HCT116 (cell line): ENCODE measurements at regions not wholly inside any gene's neighbourhood (a gene's known extent, or its start where the extent isn't known, plus 50 kb on each side); places are given as distances from the start of the nearest gene placed in this dataset.

Experiments
- ATAC-seq: fragments of 200-7000 bp; cut with Tn5 transposase; 2 replicates; pipeline ENCODE4 v1.9.1; 2020; ENCODE audit warnings: mild to moderate bottlenecking, moderate library complexity
- BruUV-seq: library from RNA; stranded (reverse); fragments of 400-500 nt; replicated peaks from 2 replicates; lab custom pipeline; 2021; lab: Mats Ljungman, UMichigan
- CTCF ChIA-PET: fragments of 300-600 bp; sonication (Branson Sonifier 250); formaldehyde crosslinking; loops from one replicate; lab custom pipeline; 2021; ENCODE audit warnings: antibody characterized with exemption; lab: Charles Lee
- POLR2A ChIA-PET: fragments of 300-600, 350-600 bp; sonication (Branson Sonifier 250); formaldehyde crosslinking; loops from one replicate; lab custom pipeline; 2021; ENCODE audit warnings: antibody characterized with exemption; lab: Charles Lee
- RAD21 ChIA-PET, 2 experiments: fragments of 300-600 bp; sonication (Branson Sonifier 250); formaldehyde crosslinking; loops; one replicate each; lab custom pipeline; 2023; ENCODE audit warnings: low total read pairs in 2 of 2; ENCODE audit not compliant: uncharacterized antibody in 2 of 2, unreplicated experiment in 2 of 2, low non-redundant PET in 1 of 2; lab: Charles Lee
- DNase-seq: peaks from one replicate; pipeline ENCODE4 v3.0.0-alpha.2; 2010; ENCODE audit warnings: low read depth, low spot score
- H2AFZ ChIP-seq: fragments of 200-600 bp; shearing (Covaris generic), sonication (generic); 2 replicates; pipeline ENCODE4 v1.6.1; 2017; ENCODE audit warnings: low read depth, mixed run types, mixed read lengths, antibody characterized with exemption, low read length; ENCODE audit not compliant: poor library complexity, severe bottlenecking
- H3K27ac ChIP-seq: 2 replicates; pipeline ENCODE4 v1.5.1; 2012; ENCODE audit warnings: low read depth, low read length
- H3K27me3 ChIP-seq: fragments of 200-600 bp; sonication (generic); 2 replicates; pipeline ENCODE4 v1.6.1; 2016; ENCODE audit warnings: mixed run types, low read length, mixed read lengths; ENCODE audit not compliant: insufficient read depth
- H3K36me3 ChIP-seq, 2 experiments: fragments of 200-500 bp in 1 of 2; fragments of 200-600 bp in 1 of 2; sonication (Bioruptor generic) in 1 of 2; sonication (generic) in 1 of 2; 2 replicates each; pipeline versions ENCODE4 v1.5.1 to v1.6.1; 2014 to 2016; ENCODE audit warnings: low read length in 2 of 2, inconsistent platforms in 1 of 2, mixed read lengths in 1 of 2, mixed run types in 1 of 2; ENCODE audit not compliant: insufficient read depth in 2 of 2, control insufficient read depth in 1 of 2
- H3K4me1 ChIP-seq, 2 experiments: fragments of 200-600 bp in 1 of 2; sonication (generic) in 1 of 2; 2 replicates each; pipeline versions ENCODE4 v1.5.1 to v1.6.1; 2012 to 2017; ENCODE audit warnings: low read length in 2 of 2, inconsistent platforms in 1 of 2, mild to moderate bottlenecking in 1 of 2, mixed read lengths in 1 of 2, mixed run types in 1 of 2, moderate library complexity in 1 of 2; ENCODE audit not compliant: insufficient read depth in 2 of 2, control insufficient read depth in 1 of 2
- H3K4me2 ChIP-seq: fragments of 200-600 bp; sonication (generic); 2 replicates; pipeline ENCODE4 v1.6.1; 2017; ENCODE audit warnings: mixed run types, low read length, mixed read lengths
- H3K4me3 ChIP-seq, 2 experiments: fragments of 200-600 bp in 1 of 2; sonication (generic) in 1 of 2; replicated peaks in 1 of 2; 2 replicates each; pipeline ENCODE4 v1.5.1; 2011 to 2016; ENCODE audit warnings: low read length in 2 of 2, control low read depth in 1 of 2, low read depth in 1 of 2, mild to moderate bottlenecking in 1 of 2, mixed read lengths in 1 of 2, mixed run types in 1 of 2
- H3K79me2 ChIP-seq: fragments of 200-600 bp; sonication (generic); 2 replicates; pipeline ENCODE4 v1.6.1; 2017; ENCODE audit warnings: mild to moderate bottlenecking, mixed run types, low read length, moderate library complexity, mixed read lengths; ENCODE audit not compliant: insufficient read depth
- H3K9ac ChIP-seq: fragments of 200-600 bp; sonication (generic); 2 replicates; pipeline ENCODE4 v1.6.1; 2016; ENCODE audit warnings: low read length, mixed read lengths
- H3K9me2 ChIP-seq: fragments of 200-600 bp; sonication (generic), shearing (Covaris generic); 2 replicates; pipeline ENCODE4 v1.6.1; 2017; ENCODE audit warnings: mixed run types, mild to moderate bottlenecking, moderate library complexity; ENCODE audit not compliant: insufficient read depth
- H3K9me3 ChIP-seq, 2 experiments: fragments of 200-500 bp in 1 of 2; fragments of 200-600 bp in 1 of 2; sonication (Bioruptor generic) in 1 of 2; sonication (generic) in 1 of 2; 2 replicates each; pipeline ENCODE4 v1.6.1; 2014 to 2017; ENCODE audit warnings: low read length in 2 of 2, mixed read lengths in 2 of 2, inconsistent platforms in 1 of 2, low read depth in 1 of 2, mild to moderate bottlenecking in 1 of 2, mixed run types in 1 of 2, moderate library complexity in 1 of 2; ENCODE audit not compliant: control insufficient read depth in 1 of 2, insufficient read depth in 1 of 2
- H4K20me1 ChIP-seq: fragments of 200-600 bp; sonication (generic), shearing (Covaris generic); 2 replicates; pipeline ENCODE4 v1.6.1; 2017; ENCODE audit warnings: mixed run types, mild to moderate bottlenecking, moderate library complexity; ENCODE audit not compliant: insufficient read depth
- ATF3 ChIP-seq: IDR thresholded peaks from 2 replicates; pipeline ENCODE4 v1.6.1; 2012
- CEBPB ChIP-seq: IDR thresholded peaks from 2 replicates; pipeline ENCODE4 v1.6.1; 2012; ENCODE audit warnings: low read depth
- EGR1 ChIP-seq: IDR thresholded peaks from 2 replicates; pipeline ENCODE4 v1.6.1; 2012; ENCODE audit warnings: low read depth
- ELF1 ChIP-seq: IDR thresholded peaks from 2 replicates; pipeline ENCODE4 v1.6.1; 2012; ENCODE audit warnings: low read depth, borderline replicate concordance
- EZH2 ChIP-seq: fragments of 200-600 bp; sonication (generic); IDR thresholded peaks from 2 replicates; pipeline ENCODE4 v1.6.1; 2017; ENCODE audit warnings: antibody characterized with exemption, mixed run types
- EZH2phosphoT487 ChIP-seq: fragments of 200-600 bp; IDR thresholded peaks from 2 replicates; pipeline ENCODE4 v1.6.1; 2018; ENCODE audit warnings: antibody characterized with exemption, borderline replicate concordance
- JUND ChIP-seq: IDR thresholded peaks from 2 replicates; pipeline ENCODE4 v1.6.1; 2012
- POLR2A ChIP-seq: IDR thresholded peaks from 2 replicates; pipeline ENCODE4 v1.7.0; 2011; ENCODE audit warnings: borderline replicate concordance; ENCODE audit not compliant: insufficient read depth, insufficient read length; ENCODE audit errors: extremely low read depth
- POLR2AphosphoS5 ChIP-seq: IDR thresholded peaks from 2 replicates; pipeline ENCODE4 v1.6.1; 2011; ENCODE audit warnings: mild to moderate bottlenecking, low read depth, low read length, moderate library complexity
- RAD21 ChIP-seq: IDR thresholded peaks from 2 replicates; pipeline ENCODE4 v1.6.1; 2012; ENCODE audit warnings: low read depth, mild to moderate bottlenecking
- REST ChIP-seq: IDR thresholded peaks from 2 replicates; pipeline ENCODE4 v1.6.1; 2012; ENCODE audit warnings: low read depth
- SRF ChIP-seq: IDR thresholded peaks from 2 replicates; pipeline ENCODE4 v1.6.1; 2012; ENCODE audit warnings: low read depth
- TCF7L2 ChIP-seq: IDR thresholded peaks from 2 replicates; pipeline ENCODE4 v1.7.0; 2011; ENCODE audit warnings: borderline replicate concordance, inconsistent platforms; ENCODE audit not compliant: insufficient read depth, insufficient read length; ENCODE audit errors: extremely low read depth
- YY1 ChIP-seq: IDR thresholded peaks from 2 replicates; pipeline ENCODE4 v1.6.1; 2011; ENCODE audit warnings: low read length, low read depth, moderate library complexity, mild to moderate bottlenecking; ENCODE audit not compliant: insufficient replicate concordance; ENCODE audit errors: extremely low read depth
- ZFX ChIP-seq: fragments of 450-650 bp; IDR thresholded peaks from 2 replicates; pipeline ENCODE4 v1.6.1; 2017
- ZNF274 ChIP-seq: fragments of 200-500 bp; sonication (Bioruptor generic); IDR thresholded peaks from 2 replicates; pipeline ENCODE4 v1.6.1; 2014; ENCODE audit warnings: mild to moderate bottlenecking, low read depth, low read length, inconsistent platforms
- intact Hi-C: fragments of 100-400 bp; cut with micrococcal nuclease; formaldehyde crosslinking; loops from 2 replicates; pipeline ENCODE4 v1.10.0; 2022

- CTCF ChIA-PET = no interaction called here
Measured at GRCh38 chr16:59410451-59410850, 676.3 kb upstream of the GOT2 start.

GRCh38 chr16:59405802-59406201 lies 671.7 kb upstream of the GOT2 start:
- no peak for DNase-seq
- no peak overlapping the region for H3K4me3 ChIP-seq
- no peaks in the 10 kb centered on the region for H3K36me3 ChIP-seq
- H3K9me3 ChIP-seq = no peaks in the 10 kb centered on the region; a peak in 1 of 4 replicates
- POLR2A ChIA-PET = no interaction called here
- RAD21 ChIA-PET = no interaction called here
- CTCF ChIA-PET = no interaction called here
- no peaks in the 10 kb centered on the region for H3K27me3 ChIP-seq
- H3K4me1 ChIP-seq = no peaks in the 10 kb centered on the region
- H3K27ac ChIP-seq = no peak overlapping the region
- H3K4me2 ChIP-seq = no peak overlapping the region
- H4K20me1 ChIP-seq = no peaks in the 10 kb centered on the region
- H3K79me2 ChIP-seq = no peaks in the 10 kb centered on the region
- no peaks in the 10 kb centered on the region for H3K9me2 ChIP-seq
- intact Hi-C loops = no loop called here
- no TSS peak for BruUV-seq
- no peak overlapping the region for H3K9ac ChIP-seq
- no peak overlapping the region for H2AFZ ChIP-seq
- no peak for ATAC-seq
- TF ChIP-seq ELF1 (no peak), POLR2AphosphoS5 (no peak), EZH2 (no peak), TCF7L2 (no peak), EZH2phosphoT487 (no peak), ZNF274 (no peak), EGR1 (no peak), ZFX (no peak), POLR2A (no peak), SRF (no peak), RAD21 (no peak), YY1 (no peak), REST (no peak), ATF3 (no peak), JUND (no peak), CEBPB (no peak)

More at GRCh38 chr16:59410451-59410850, 676.3 kb upstream of the GOT2 start:
- ChIA-PET POLR2A (no interaction called here), RAD21 (no interaction called here)
- peaks cover 0 to 7% of the 10 kb centered on the region in 2 experiments; a peak in 2 of 4 replicates for H3K9me3 ChIP-seq
- H3K9me2 ChIP-seq = no peaks in the 10 kb centered on the region
- H3K4me1 ChIP-seq = no peaks in the 10 kb centered on the region
- DNase-seq (no peak), ATAC-seq (no peak)
- intact Hi-C loops = no loop called here
- H3K9ac ChIP-seq = no peak overlapping the region
- H3K27me3 ChIP-seq = no peaks in the 10 kb centered on the region
- no peak overlapping the region for H3K4me3 ChIP-seq
- no peaks in the 10 kb centered on the region for H4K20me1 ChIP-seq
- no peak for TF ChIP-seq RAD21
- TF ChIP-seq POLR2AphosphoS5 = no peak
- no peak for TF ChIP-seq SRF
- no peaks in the 10 kb centered on the region for H3K79me2 ChIP-seq
- H3K36me3 ChIP-seq = no peaks in the 10 kb centered on the region
- no TSS peak for BruUV-seq
- H3K27ac ChIP-seq = no peak overlapping the region
- no peak overlapping the region for H2AFZ ChIP-seq
- no peak overlapping the region for H3K4me2 ChIP-seq
